ENCODE measurements at regions not wholly inside any gene's neighbourhood (a gene's known extent, or its start where the extent isn't known, plus 50 kb on each side); places are given as distances from the start of the nearest gene placed in this dataset.

DNA sequence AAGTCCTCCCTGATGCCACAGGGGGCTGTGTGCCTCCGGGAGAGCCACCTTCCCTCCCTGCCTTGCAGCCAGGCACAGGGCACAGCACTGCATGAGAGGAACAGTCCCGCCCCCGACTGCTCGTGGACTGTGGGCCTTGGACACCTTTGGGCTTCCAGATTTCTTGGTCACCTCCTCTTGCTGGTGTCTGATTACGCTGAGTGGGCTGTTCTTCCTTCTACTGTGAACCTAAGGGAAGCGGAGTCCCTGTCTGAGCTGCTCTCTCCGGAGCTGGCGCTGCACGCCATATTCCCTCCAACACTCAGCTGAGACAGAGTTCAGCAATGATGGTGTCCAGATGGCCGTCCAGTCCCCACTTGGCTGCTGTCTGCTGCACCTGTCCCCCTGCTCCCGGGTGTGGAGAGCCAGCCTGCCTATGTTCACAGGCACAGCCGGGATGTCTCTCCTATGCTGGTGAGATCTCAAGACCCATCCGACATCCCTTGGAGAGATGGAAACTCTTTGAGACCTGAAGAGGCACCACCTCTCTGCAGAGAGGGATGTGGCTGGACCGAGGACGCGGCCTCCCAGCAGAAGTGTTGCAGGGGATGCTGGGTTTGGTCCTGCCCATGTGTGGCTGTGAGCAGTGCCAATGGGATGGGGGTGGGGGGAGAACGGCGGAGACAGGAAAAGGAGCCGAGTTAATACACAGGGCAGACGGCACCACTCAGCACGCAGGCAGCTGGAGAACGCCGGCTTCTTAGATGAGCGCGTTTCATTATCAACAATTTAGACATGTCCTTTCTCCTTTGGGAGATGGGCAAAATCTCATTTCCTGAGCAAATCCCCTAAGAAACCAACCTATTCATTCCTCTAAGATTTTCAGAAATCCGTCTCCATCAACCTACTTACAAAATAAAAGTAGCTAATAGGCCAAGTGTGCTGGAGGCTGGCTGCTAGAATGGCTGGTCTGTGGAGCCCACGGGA is 171.9 kb downstream of the ENGASE start:
- Histone ChIP-seq H3K36me3 (no peaks in the 10 kb centered on the region), H3K9me3 (peaks cover 0 to 5% (median 0%) of the 10 kb centered on the region in 3 donors), H3K27ac (no peak overlapping the region), H3K27me3 (peaks cover 0 to 79% of the 10 kb centered on the region in 2 donors), H3K4me1 (no peaks in the 10 kb centered on the region), H3K4me3 (no peak overlapping the region)
- TF ChIP-seq, protein P1, sequence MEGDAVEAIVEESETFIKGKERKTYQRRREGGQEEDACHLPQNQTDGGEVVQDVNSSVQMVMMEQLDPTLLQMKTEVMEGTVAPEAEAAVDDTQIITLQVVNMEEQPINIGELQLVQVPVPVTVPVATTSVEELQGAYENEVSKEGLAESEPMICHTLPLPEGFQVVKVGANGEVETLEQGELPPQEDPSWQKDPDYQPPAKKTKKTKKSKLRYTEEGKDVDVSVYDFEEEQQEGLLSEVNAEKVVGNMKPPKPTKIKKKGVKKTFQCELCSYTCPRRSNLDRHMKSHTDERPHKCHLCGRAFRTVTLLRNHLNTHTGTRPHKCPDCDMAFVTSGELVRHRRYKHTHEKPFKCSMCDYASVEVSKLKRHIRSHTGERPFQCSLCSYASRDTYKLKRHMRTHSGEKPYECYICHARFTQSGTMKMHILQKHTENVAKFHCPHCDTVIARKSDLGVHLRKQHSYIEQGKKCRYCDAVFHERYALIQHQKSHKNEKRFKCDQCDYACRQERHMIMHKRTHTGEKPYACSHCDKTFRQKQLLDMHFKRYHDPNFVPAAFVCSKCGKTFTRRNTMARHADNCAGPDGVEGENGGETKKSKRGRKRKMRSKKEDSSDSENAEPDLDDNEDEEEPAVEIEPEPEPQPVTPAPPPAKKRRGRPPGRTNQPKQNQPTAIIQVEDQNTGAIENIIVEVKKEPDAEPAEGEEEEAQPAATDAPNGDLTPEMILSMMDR (IDR thresholded peaks at IDR 0.05): no peak
- no peak for DNase-seq
- intact Hi-C loops (cut with DNase I; ENCODE audit: low total_unique reads): no loop called here

DNA sequence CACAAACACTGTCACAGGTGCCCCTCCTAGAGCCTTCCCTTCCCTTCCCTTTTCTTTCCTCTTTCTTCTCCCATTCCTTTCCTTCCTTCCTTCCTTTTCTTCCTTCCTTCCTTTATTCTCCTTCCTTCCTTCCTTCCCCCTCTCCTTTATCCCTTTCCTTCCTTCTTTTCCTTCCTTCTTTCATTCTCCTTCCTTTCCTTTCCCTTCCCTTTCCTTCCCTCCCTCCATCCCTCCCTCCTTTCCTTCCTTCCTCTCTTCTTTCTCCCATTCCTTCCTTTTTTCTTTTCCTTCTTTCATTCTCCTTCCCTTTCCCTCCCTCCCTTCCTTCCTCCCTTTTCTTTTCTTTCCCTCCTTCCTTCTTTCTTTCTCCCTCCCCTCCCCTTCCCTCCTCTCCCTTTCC is 170.0 kb downstream of the ENGASE start:
- TF ChIP-seq, protein P1 (IDR thresholded peaks at IDR 0.05): no peak
- Histone ChIP-seq H3K9me3 (peaks cover 0 to 5% (median 0%) of the 10 kb centered on the region in 3 donors), H3K36me3 (no peaks in the 10 kb centered on the region), H3K27me3 (peaks cover 0 to 67% of the 10 kb centered on the region in 2 donors), H3K27ac (no peak overlapping the region), H3K4me1 (no peaks in the 10 kb centered on the region), H3K4me3 (no peak overlapping the region)
- intact Hi-C loops (cut with DNase I; ENCODE audit: low total_unique reads): no loop called here
- no peak for DNase-seq

DNA sequence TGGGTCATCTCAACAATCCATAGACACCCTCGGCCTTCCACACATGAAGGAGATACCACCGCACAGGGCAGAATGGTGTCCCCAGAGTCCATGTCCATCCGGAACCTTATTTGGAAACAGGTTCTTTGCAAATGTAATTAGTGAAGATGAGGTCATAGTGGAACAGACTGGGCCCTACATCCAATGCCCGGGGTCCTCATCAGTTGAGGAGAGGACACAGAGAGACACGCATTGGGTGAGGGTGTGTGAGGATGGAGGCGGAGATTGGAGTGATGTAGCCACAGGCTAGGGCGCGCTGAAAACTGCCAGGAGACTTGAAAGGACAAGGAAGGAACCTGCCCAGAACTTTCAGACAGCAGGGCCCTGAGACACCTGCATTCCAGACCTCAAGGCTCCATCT is 169.4 kb downstream of the ENGASE start:
- Histone ChIP-seq H3K27me3 (peaks cover 0 to 66% of the 10 kb centered on the region in 2 donors), H3K9me3 (peaks cover 0 to 5% (median 0%) of the 10 kb centered on the region in 3 donors), H3K4me1 (no peaks in the 10 kb centered on the region), H3K4me3 (no peak overlapping the region), H3K27ac (no peak overlapping the region), H3K36me3 (no peaks in the 10 kb centered on the region)
- TF ChIP-seq, protein P1 (IDR thresholded peaks at IDR 0.05): no peak
- no peak for DNase-seq
- intact Hi-C loops (cut with DNase I; ENCODE audit: low total_unique reads): no loop called here

DNA sequence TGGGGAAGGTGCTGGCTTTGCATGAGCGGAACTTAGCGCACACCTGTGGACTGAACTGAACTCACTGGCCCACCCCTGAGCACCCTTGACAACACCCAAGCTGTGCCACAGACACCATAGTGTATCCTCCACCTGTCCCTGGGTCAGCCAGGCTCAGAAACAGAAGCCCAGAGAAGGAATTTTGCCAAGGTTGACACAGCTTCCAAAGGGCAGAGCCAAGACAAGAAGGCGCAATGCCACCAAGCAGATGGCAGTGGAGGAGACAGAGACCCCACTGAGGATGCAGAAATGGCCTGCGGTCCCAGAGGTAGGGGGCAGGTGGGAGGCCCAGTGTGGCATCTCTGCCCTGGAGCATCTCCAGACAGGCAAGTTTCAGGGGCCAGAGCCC is 169.0 kb downstream of the ENGASE start:
- H3K9me3 ChIP-seq: peaks cover 0 to 5% (median 0%) of the 10 kb centered on the region in 3 donors
- no peak for DNase-seq

DNA sequence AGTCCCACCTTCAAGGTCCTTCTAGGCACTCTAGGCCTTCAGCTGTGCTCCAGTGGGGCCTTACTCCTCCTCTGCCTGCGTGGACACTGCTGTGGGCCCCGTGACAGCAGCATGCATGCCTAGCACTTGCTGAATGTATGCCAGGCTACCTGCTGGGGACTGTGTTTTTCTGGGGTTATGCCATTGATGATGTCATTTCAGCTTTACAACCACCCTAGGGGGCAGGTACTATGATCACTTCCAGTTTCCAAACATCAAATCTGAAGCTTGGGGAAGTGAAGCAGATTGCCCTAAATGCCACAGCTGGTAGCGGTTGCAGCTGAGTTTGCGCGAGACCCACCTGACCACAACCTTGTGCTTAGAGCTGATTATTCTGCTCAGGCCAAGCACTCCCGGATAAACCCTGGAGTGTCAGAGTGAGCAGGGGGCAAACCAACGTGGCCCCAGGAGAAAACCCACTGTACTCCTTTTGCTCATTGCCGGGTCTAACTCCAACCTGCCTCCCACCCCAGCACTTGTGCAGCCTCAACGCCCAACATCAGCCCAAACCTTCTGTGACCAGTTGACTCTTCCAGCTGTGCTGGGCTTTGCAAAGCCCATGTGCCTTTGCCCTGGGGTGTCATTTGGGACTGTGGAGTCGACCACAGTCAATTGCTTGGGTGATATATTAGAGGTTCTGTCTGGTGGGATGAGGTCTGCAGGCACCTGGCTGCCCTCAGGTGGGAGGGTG is 168.4 kb downstream of the ENGASE start:
- no peaks in the 10 kb centered on the region for H3K36me3 ChIP-seq
- intact Hi-C loops (cut with DNase I; ENCODE audit: low total_unique reads): no loop called here
- H3K9me3 ChIP-seq: peaks cover 0 to 5% (median 0%) of the 10 kb centered on the region in 3 donors
- H3K4me1 ChIP-seq: no peaks in the 10 kb centered on the region
- TF ChIP-seq, protein P1 (IDR thresholded peaks at IDR 0.05): no peak
- H3K4me3 ChIP-seq: no peak overlapping the region
- H3K27me3 ChIP-seq: peaks cover 0 to 64% of the 10 kb centered on the region in 2 donors
- no peak for DNase-seq
- no peak overlapping the region for H3K27ac ChIP-seq

More for the DNA sequence above, 169.0 kb downstream of the ENGASE start:
- H3K27ac ChIP-seq: no peak overlapping the region
- TF ChIP-seq, protein P1 (IDR thresholded peaks at IDR 0.05): no peak
- intact Hi-C loops (cut with DNase I; ENCODE audit: low total_unique reads): no loop called here
- H3K27me3 ChIP-seq: peaks cover 0 to 65% of the 10 kb centered on the region in 2 donors
- H3K4me3 ChIP-seq: no peak overlapping the region
- H3K36me3 ChIP-seq: no peaks in the 10 kb centered on the region
- H3K4me1 ChIP-seq: no peaks in the 10 kb centered on the region
